Upper lobe of left lung (tissue), 6 donors: ENCODE measurements at regions not wholly inside any gene's neighbourhood (a gene's known extent, or its start where the extent isn't known, plus 50 kb on each side); places are given as distances from the start of the nearest gene placed in this dataset.

Experiments used
- ATAC-seq, 2 donors: fragments of 200-7000 bp; cut with Tn5 transposase; one replicate each; pipeline ENCODE4 v1.9.1; 2022; ENCODE audit warnings: mild to moderate bottlenecking in 2 of 2, moderate library complexity in 2 of 2; ENCODE audit not compliant: low FRiP score in 2 of 2
- DNase-seq, 2 donors: peaks; one replicate each; pipeline ENCODE4 v3.0.0-alpha.2; 2019 to 2020
- H3K27ac ChIP-seq, 4 donors: fragments of 200-600 bp; sonication (generic); one replicate each; pipeline ENCODE4 v1.5.1; 2016 to 2019
- H3K27me3 ChIP-seq, 4 donors: fragments of 200-600 bp; sonication (generic); one replicate each; pipeline ENCODE4 v1.5.1; 2017 to 2019
- H3K36me3 ChIP-seq, 4 donors: fragments of 200-600 bp; sonication (generic); one replicate each; pipeline ENCODE4 v1.5.1; 2016 to 2019
- H3K4me1 ChIP-seq, 4 donors: fragments of 200-600 bp; sonication (generic); one replicate each; pipeline ENCODE4 v1.5.1; 2018 to 2019
- H3K4me3 ChIP-seq, 4 donors: fragments of 200-600 bp; sonication (generic); one replicate each; pipeline ENCODE4 v1.5.1; 2017 to 2019; ENCODE audit warnings: mild to moderate bottlenecking in 2 of 4, moderate library complexity in 1 of 4
- H3K9me3 ChIP-seq, 4 donors: fragments of 200-600 bp; sonication (generic); one replicate each; pipeline ENCODE4 v1.5.1; 2018 to 2019
- EP300 ChIP-seq, 4 donors: sonication (generic); formaldehyde crosslinking; IDR thresholded peaks; one replicate each; pipeline ENCODE4 v1.5.1; 2017; ENCODE audit warnings: antibody characterized with exemption in 4 of 4, control low read depth in 2 of 4
- POLR2A ChIP-seq, 4 donors: fragments of 450-650 bp; IDR thresholded peaks; one replicate each; pipeline ENCODE4 v1.5.1; 2016 to 2017; ENCODE audit warnings: antibody characterized with exemption in 4 of 4, mild to moderate bottlenecking in 2 of 4
- POLR2AphosphoS5 ChIP-seq, 2 donors: sonication (generic); formaldehyde crosslinking; IDR thresholded peaks; one replicate each; pipeline ENCODE4 v1.5.1; 2017; ENCODE audit warnings: antibody characterized with exemption in 2 of 2
- WGBS, 2 donors: methylation state at CpG; one replicate each; pipeline ENCODE4 v1.1.5; 2017 to 2018; 5-methylcytosine and 5-hydroxymethylcytosine counted together
- TF ChIP-seq, protein P1 (sequence below), 6 experiments: fragments of 450-650 bp in 4 of 6; fragments of 200-600 bp in 2 of 6; sonication (generic) in 2 of 6; IDR thresholded peaks; one replicate each; pipeline ENCODE4 v1.5.1; 2016 to 2019; ENCODE audit warnings: antibody characterized with exemption in 6 of 6
- donor health status: DM: no; HTN: no; CAD: no; lungs with moderate emphysema.
- donor health status: DM: no; HTN: yes; CAD: no; lungs with severe emphysema.

DNA sequence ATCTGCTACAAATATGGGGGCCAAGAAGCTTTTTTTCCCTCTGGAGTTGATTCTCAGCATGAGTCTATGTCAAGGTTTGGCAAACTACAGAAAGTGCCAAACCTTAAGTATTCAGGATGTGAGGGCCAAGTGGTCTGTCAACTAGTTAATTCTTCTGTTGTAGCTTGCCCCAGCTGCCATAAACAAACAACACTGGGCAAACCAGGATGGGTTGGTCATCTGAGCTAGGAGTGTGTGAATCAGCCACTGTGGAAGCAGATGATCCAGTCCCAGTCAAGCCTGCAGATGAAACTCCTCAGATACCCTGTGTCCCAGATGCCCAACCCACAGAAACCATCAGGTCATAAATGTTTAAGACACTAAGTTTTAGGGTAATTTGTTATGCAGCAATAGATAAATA lies 103.0 kb upstream of the MOCS1 start:
- TF ChIP-seq, protein P1, sequence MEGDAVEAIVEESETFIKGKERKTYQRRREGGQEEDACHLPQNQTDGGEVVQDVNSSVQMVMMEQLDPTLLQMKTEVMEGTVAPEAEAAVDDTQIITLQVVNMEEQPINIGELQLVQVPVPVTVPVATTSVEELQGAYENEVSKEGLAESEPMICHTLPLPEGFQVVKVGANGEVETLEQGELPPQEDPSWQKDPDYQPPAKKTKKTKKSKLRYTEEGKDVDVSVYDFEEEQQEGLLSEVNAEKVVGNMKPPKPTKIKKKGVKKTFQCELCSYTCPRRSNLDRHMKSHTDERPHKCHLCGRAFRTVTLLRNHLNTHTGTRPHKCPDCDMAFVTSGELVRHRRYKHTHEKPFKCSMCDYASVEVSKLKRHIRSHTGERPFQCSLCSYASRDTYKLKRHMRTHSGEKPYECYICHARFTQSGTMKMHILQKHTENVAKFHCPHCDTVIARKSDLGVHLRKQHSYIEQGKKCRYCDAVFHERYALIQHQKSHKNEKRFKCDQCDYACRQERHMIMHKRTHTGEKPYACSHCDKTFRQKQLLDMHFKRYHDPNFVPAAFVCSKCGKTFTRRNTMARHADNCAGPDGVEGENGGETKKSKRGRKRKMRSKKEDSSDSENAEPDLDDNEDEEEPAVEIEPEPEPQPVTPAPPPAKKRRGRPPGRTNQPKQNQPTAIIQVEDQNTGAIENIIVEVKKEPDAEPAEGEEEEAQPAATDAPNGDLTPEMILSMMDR (IDR thresholded peaks at IDR 0.05) = no peak
- TF ChIP-seq POLR2A (IDR thresholded peaks at IDR 0.05) (no peak), EP300 (IDR thresholded peaks at IDR 0.05) (no peak), POLR2AphosphoS5 (IDR thresholded peaks at IDR 0.05) (no peak)
- Histone ChIP-seq H3K36me3 (no peaks in the 10 kb centered on the region), H3K4me3 (no peak overlapping the region), H3K27me3 (no peaks in the 10 kb centered on the region), H3K27ac (no peak overlapping the region), H3K4me1 (no peaks in the 10 kb centered on the region), H3K9me3 (peaks cover 0 to 8% (median 0%) of the 10 kb centered on the region in 4 donors)
- no peak for DNase-seq
- ATAC-seq = no peak

DNA sequence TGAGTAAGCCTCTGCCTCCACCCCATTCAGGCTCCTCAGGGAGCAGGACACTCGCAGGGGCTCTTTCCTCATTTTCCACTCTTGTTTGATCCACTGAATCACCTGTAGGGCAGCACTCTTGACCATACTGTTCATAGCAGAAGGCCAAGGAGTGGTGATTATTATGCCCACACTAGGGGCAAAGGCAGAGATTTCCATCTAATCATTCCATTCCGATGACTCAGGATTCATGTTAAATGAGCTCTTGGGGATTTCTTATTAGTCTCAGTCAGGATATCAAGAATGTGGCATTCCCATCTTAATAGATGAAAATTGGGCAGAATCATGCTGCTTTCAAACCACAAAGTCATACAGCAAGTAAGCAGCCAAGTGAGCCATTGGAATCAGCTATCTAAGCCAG lies 101.9 kb upstream of the MOCS1 start:
- Histone ChIP-seq H3K9me3 (peaks cover 0 to under 1% (median 0%) of the 10 kb centered on the region in 4 donors), H3K27ac (no peak overlapping the region), H3K27me3 (no peaks in the 10 kb centered on the region), H3K4me3 (no peak overlapping the region), H3K36me3 (no peaks in the 10 kb centered on the region), H3K4me1 (no peaks in the 10 kb centered on the region)
- TF ChIP-seq POLR2A (IDR thresholded peaks at IDR 0.05) = no peak
- no peak for TF ChIP-seq POLR2AphosphoS5 (IDR thresholded peaks at IDR 0.05)
- TF ChIP-seq, protein P1 (IDR thresholded peaks at IDR 0.05) = no peak
- TF ChIP-seq EP300 (IDR thresholded peaks at IDR 0.05) = no peak
- no peak for DNase-seq
- 80 to 91% methylated on average over 2 of the region's 2 CpGs for WGBS, 2 donors
- no peak for ATAC-seq

DNA sequence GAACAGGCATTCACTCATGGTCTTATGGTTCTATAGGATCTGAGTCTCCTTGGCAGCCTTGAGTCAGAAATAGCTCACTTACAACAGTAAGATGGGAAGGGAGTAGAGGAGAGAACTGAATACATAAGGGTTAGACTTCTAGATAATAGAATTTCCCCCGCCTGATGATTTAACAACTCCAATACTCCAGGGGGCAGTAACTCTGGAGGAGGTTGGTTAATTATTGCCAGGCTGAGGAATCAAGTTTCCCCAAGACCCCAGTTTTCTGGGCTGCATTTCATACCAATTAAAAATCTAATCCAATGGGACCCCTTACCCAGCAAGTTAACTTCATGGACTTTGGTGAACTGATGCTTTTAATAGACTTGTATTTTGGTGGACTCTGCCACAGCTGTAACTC lies 94.2 kb upstream of the MOCS1 start:
- Histone ChIP-seq H3K9me3 (no peaks in the 10 kb centered on the region), H3K4me3 (no peak overlapping the region), H3K27ac (no peak overlapping the region), H3K36me3 (no peaks in the 10 kb centered on the region), H3K27me3 (no peaks in the 10 kb centered on the region), H3K4me1 (no peaks in the 10 kb centered on the region)
- DNase-seq = no peak
- ATAC-seq = no peak
- no peak for TF ChIP-seq POLR2AphosphoS5 (IDR thresholded peaks at IDR 0.05)
- 82 to 86% methylated on average over 1 of the region's 1 CpG for WGBS, 2 donors

DNA sequence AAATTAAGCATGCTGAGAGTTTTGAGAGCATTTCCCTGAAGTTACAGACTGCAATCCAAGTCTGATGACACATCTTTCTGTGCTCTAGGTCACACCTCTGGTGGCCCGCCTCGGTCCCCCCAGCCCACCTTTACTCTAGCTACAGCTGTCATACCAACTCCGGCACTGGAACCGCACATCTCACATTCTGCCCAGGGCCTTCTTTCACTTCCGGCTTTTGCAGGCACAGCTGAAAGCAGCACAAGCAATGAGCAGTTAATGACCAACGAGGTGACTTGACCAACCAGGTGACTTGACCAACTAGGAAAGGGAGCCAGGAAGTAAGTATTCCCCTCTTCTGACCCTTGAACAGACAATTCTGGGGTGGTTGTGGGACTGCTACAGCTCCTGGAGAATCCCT lies 88.6 kb upstream of the MOCS1 start:
- no peaks in the 10 kb centered on the region for H3K36me3 ChIP-seq
- H3K27me3 ChIP-seq = no peaks in the 10 kb centered on the region
- TF ChIP-seq, protein P1 (IDR thresholded peaks at IDR 0.05) = no peak
- TF ChIP-seq POLR2A (IDR thresholded peaks at IDR 0.05) (no peak), POLR2AphosphoS5 (IDR thresholded peaks at IDR 0.05) (no peak), EP300 (IDR thresholded peaks at IDR 0.05) (no peak)
- no peaks in the 10 kb centered on the region for H3K4me1 ChIP-seq
- no peak for DNase-seq
- H3K4me3 ChIP-seq = no peak overlapping the region
- H3K9me3 ChIP-seq = no peaks in the 10 kb centered on the region
- no peak for ATAC-seq
- 88 to 95% methylated on average over 6 of the region's 6 CpGs for WGBS, 2 donors
- H3K27ac ChIP-seq = no peak overlapping the region

GRCh38 chr6:40020166-40020565 lies 85.9 kb upstream of the MOCS1 start:
- Histone ChIP-seq H3K36me3 (no peaks in the 10 kb centered on the region), H3K4me1 (no peaks in the 10 kb centered on the region), H3K27me3 (no peaks in the 10 kb centered on the region), H3K9me3 (peaks cover 0 to 5% (median 1%) of the 10 kb centered on the region in 4 donors), H3K4me3 (no peak overlapping the region), H3K27ac (no peak overlapping the region)
- no peak for TF ChIP-seq EP300 (IDR thresholded peaks at IDR 0.05)
- no peak for TF ChIP-seq POLR2A (IDR thresholded peaks at IDR 0.05)
- TF ChIP-seq, protein P1 (IDR thresholded peaks at IDR 0.05) = no peak
- no peak for TF ChIP-seq POLR2AphosphoS5 (IDR thresholded peaks at IDR 0.05)
- DNase-seq = no peak
- ATAC-seq = no peak
